NCI-H1417 treated with DMSO at 0.1 percent for 48 hours (cell line): ENCODE measurements at regions not wholly inside any gene's neighbourhood (a gene's known extent, or its start where the extent isn't known, plus 50 kb on each side); places are given as distances from the start of the nearest gene placed in this dataset.

Source experiments
- DNase-seq: peaks from one replicate; lab custom pipeline; 2025; lab: John Stamatoyannopoulos, UW

DNA sequence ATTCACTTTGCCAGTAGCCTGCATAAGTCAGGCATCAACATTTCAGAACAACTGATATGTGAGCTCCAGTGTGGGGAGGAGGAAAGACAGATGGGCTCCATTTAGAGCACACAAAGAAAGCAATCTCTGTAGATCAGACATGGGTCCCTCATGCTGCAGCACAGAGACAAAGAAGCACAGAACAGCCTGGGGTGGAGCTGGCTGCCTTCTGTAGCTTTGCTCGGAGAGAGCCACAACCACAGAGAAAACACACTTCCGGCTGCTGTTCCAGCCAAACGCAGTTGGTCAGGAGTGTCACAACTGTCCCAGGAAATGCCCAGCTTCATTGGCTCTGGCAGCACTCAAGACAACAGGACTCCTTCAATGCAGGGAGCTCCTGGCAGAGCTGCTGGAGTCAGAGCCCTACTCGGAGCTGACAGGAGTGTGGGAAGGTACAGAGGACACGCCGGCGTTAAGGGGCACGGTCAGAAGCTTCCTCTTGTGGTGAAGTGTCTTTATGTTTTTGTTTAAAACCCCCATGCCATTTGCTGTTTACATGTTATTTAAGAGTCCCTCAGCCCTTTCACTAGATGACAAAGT is 494.4 kb downstream of the TCERG1L start:
- DNase-seq, result no peak

DNA sequence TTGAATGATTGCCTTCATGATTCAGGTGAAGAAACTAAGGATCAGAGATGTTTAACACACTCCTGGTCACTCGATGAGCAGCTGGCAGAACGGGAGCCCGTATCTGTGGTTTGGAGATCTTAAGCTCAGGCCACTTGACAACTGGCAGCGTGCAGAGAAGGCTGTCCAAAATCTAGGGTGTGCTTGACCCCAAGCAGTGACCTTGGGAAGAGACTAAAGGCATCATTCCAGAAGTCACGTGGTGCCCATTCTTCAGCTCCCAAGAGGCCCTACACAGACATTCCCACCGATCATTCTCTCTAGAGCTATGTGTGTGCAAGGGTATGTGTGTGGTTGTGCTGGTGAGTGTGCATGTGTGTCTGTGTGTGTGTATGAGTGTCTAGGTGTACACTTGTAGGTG is 493.8 kb downstream of the TCERG1L start:
- no peak for DNase-seq

DNA sequence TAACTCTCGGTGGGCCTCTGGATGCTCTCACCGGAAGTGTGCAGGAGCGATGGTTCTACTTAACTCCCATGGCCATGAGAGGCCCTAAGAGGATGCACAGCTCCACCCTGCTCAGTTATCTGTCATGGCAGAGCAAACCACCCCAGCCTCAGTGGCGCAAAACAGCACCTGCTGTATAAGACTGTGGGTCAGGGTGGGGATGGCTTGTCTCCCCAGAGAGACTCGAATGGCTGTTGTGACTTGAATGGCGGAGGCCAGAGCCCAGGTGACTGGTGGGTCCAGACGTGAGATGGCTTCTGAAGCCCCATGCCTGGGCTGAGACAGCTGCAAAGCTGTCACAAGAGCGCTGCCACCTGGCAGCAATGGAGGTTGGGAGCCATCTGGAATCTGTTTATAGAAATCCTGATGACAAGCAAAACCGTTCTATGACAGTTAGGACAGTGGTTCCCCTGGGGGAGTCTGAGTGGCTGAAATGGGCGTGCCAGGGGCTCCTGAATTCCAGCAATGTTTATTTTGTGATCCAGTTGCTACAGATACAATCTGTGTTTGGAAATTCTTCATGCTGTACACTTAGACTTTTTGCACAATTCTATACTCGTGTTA is 490.5 kb downstream of the TCERG1L start:
- DNase-seq, result no peak

DNA sequence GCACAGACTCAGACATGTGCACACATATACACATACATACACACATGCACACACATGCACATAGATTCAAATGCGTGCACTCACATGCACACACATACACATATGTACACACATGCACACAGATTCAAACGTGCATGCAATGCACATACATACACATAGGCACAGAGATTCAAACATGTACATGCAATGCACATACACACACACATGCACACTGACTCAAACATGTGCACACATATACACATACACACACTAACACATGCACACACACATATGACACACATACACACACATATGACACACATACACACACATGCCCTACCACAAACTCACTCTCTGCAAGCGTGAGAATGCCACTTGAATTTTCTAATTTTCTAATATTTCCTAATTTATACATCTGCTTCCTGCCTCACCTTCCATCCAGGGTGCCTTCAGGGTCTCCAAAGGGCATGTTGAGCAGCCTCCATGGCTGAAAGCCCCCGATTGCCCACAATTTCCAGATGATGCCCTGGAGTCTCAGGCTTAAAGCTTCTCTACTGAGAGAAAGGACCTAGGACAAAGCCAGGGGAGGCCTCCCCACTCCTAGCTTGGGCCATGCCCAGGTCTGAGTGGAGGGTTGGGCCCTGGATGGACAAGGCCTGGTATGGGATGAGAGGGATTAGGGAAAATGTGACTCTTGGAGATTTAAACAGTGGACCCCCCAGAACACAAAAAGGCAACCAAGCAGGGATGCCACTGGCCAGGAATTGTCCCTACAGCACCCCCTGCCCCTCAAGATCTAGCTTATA is 487.1 kb downstream of the TCERG1L start:
- no peak for DNase-seq

DNA sequence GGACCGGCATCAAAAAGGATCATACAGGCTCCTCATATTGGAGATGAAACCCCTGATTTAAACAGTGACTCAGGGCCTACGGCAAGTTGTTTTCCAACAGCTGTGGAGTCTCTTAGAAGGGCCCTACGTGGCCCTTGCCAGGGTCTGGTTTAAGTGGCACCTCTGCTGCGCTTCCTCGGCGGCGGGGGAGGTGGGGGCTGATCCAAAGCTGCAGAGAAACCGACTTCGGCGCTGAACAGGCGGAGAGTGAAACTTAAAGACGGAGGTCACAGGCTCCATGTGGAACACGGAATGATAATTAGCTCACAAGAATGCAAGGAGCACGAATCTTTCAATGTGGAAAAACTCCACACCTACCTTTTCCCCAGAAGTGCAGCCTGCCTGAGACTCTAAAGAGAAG is 477.9 kb downstream of the TCERG1L start:
- DNase-seq, result no peak

DNA sequence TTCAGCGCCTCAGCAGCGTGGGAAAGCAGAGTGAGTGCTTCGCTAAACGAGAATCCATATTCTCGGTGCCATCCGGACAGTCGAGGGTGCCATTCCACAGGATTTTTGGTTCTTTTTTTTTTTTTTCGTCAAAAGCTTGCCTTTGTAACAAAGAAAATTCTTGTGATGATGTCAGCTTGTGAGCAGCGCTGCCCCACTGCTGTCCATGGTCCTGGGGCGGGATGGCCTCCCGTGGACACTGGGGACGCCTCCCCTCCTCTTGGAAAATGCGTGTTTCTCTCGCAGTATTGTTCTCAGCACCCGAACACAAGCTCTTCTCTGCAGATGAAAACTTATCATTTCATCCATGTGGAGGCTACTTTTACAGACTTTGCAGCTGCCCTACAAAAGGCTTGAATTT is 477.4 kb downstream of the TCERG1L start:
- DNase-seq, result no peak

DNA sequence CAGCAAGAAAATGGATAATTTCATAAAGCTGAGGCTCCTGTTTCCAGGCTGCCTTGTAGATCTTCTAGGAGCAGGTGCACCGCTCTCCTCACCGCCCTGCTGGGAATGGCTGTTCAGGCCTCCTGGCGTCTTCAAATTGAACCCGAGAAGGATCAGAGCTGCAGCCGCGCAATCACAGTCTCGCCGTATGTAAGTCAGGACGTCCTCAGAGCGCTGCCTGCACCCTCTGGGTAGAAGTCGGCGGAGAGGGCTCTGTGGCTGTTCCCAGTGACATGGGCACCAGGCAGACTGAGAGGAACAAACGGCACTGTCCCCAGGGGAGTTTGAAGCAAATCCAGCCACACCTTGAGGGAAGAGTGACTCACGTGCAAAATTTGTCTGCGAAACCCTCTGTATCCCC is 476.9 kb downstream of the TCERG1L start:
- DNase-seq, result no peak

DNA sequence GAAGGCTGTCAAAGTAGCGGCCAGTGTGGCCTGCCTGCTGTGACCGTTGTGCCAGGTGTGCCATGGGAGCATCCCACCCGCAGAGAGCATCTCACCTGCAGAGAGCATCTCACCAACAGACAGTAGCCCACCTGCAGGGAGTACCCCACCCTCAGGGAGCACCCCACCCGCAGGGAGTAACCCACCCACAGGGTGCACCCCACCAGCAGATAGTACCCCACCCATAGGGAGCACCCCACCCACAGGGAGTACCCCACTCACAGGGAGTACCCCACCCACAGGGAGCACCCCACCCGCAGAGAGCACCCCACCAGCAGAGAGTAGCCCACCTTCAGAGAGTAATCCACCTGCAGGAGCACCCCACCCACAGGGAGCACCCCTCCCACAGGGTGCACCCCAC is 476.5 kb downstream of the TCERG1L start:
- DNase-seq, result no peak

DNA sequence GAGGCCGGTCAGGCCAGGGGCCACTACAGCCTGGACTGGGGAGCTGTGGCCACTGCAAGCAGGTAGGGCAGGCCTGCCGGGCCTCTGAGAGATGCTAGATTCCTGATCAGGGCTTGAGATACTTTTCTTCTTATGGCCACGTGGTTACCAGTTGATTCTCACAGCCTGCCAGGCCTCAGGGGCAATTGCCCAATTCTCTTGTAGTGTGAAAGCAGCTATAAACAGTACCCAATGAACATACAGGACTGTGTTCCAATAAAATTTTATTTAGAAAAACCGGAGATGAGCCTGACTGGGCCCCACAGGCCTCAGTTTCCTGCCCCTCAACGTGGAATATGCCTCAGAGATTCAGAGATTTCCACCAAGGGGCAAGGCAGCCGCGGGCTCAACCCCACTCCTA is 475.2 kb downstream of the TCERG1L start:
- no peak for DNase-seq

DNA sequence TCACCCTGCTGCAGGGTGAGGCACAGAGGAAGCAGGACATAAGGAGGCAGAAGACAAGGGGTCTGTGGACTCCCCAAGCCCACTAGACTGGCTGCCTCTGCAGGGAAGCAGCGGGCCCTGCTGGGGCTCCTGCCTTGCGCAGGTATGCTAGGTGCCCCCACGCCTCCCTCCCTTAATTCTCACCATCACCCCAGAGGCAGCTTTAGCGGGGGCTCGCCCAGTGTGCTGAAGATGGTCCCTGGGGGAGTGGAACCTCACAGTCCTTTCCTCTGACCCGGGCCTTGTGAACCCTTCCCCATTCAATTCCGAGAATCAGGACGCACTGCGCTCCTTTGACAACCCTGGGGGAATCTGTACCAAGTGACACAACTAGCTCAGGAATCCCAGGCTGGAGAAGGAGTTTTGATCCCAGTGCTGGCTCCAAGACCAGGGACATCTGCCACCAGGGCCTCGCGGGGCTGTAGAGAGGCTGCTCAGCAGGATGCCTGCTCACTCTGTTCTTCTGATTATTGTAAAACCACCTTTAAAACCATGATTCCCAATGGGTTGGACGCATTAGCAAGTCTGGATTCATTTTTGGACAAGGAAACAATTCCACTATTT is 468.4 kb downstream of the TCERG1L start:
- no peak for DNase-seq

DNA sequence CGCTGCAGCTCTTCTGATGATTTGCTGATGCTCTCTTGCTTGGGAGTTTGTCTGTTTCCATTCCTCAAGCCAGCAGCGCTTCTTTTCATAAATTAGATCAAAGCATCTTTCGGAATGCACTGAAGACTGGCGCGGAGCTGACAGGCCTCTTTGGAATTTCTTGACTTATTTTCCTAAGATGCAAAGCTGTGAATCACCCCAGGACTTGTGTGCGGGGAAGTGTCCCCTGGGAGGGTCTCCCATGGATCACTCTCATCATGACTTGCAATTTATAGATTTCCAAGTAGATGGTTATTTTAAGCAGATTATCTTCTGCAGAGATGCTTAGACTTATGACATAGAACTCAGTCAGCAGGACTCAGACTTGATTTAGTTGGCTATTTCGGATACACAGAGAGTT is 467.2 kb downstream of the TCERG1L start:
- no peak for DNase-seq

DNA sequence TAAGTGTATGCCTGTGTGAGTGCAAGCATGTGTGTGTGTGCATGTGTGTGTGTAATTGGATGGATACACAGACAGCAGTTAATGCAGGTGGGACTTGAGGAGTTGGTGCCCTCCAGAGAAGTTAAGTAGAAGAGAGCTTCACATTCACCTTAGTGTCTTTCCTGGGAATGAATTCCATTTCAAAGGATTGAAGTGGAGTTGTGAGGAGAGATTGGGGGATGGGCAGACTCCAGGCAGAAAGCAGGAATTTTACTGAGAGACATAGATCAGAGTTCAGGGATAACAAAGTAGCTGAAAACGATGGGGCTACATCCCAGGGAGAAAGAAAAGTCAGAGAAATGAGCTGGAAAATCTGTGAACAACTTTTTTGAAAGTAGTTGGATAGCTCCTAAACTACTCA is 464.4 kb downstream of the TCERG1L start:
- DNase-seq, result no peak

DNA sequence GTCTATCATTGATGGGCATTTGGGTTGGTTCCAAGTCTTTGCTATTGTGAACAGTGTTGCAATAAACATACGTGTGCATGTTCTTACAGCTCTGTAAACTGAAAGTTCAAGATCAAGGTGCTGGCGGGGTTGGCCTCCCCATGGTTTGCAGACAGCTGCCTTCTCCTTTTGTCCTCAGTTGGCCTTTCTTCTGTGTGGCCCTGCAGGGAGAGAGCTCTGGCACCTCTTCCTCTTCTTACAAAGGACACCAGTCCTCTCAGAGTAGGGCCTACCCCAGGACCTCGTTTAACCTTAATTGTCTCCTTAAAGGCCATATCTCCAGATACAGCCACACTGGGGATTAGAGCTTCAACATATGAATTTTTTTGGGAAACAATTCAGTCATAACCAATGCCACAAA is 462.7 kb downstream of the TCERG1L start:
- no peak for DNase-seq

DNA sequence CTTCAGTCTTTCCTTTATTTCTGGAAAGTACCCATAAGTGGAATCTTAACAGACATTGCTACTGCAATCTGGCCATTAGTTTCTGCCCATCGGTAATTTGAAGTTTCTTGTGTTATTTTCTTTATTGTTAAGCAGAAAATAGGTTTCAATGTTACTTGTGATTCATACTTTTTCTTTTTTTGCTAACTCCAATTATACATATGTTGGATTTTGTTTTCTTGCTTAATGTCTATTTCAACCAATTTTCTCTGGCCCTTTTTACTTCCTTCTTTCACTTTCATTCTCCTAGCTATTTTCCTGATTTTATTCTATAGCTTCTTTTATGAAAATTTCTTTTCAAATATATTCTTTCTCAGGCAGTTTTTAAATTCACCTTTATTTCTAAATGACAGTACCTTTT is 457.4 kb downstream of the TCERG1L start:
- DNase-seq, result no peak

DNA sequence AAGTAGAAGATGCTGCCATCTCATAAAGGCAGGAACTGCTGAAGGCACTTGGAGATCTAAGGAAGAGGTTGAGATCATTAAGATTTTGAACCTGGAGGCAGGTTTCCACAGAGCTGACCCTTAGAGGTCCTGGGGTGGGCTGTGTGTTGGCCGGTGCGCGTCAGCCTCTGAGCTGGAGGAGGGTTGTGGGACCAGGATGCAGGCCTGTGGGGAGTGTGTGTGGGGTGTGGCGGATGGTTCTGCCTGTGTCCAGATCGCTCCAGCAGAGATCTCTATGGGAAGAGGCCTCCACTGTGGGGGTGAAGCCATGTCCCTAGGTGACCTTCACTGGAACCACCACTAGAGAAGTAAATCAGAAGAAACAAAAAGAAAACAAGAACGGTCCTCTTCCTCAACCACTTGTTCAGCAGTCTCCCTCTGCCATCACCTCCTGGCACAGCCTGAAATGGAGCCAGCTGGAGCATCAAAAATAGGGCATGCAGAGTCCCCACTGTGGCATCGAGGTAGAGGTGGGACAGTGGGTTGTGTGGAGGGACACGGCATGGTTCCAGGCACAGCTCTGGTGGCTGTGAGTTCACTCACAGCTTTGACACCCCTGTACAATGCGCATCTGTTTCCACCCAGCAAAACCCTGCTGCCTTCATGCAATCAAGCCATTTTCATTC is 453.8 kb downstream of the TCERG1L start:
- DNase-seq, result no peak

DNA sequence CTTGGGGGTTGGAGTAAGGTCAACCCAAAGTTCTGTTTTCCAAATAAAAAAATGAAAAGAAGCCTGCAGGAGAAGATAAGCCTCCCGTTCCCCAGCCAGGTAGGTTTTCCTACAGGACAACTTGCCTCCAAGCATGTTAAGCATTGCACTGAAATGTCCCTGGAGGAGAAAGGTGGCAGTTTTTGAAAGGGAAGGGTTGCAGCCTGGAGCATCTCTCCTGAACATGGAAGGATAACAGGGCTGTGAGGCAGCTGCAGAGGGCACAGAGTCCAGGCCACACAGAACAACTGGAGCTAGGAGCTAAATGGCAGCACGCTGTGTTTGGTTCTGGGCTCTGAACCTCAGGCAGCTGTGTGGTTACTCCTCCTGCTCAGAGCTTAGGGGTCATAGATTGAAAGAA is 452.9 kb downstream of the TCERG1L start:
- DNase-seq, result no peak

DNA sequence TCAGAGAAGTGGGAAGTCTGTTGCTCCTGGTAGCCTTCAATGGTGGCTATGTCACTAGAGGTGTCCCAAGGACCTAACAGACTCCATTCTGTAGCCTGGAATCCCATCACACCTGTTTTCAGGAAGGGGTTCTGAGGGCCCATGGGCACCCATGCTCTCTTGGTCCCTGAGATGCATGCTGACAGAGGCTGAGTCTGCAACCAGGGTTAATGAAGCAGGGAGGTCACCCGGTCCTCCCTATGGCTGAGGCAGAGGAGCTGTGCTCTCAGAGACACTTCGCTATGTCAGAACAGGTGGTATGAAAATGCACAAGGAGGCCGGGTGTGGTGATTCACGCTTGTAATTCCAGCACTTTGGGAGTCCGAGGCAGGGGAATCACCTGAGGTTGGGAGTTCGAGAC is 452.1 kb downstream of the TCERG1L start:
- DNase-seq, result no peak

DNA sequence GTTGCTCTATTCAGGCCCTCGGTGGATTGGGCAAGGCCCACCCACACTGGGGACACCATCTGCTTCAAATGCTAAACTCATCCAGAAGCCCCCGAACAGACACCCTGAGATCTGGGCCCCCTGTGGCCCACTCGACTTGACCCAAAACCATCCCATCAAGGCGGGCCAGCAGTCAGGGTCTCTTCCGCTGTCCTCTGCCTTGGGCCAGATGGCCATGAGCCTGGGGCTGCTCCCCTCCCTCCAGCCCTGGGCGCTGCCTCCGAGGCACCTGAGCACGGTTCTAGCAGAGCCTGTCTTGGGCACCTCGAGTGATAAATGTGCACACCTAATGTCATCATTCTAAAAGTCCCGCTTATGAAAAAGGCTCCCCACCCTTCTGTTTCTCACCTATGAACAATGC is 449.4 kb downstream of the TCERG1L start:
- no peak for DNase-seq

DNA sequence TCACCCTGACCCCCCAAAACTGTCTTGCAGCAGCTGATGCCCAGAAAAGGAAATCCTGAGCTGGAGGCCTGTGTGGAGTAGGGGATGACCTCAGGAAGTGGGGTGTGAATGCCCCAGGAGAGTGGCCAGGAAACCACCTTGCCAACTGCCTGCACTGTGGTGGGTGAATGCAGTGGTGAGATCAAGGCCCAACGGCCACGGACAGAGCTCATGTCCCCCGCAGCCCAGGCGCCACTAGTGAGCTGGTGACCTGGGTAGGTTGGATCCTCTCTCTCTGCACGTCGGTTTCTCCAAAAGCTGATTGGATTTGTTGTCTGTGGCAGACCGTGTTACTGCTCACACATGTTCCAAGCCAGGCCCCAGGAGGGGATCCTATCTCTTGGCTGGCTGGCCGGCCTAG is 448.9 kb downstream of the TCERG1L start:
- no peak for DNase-seq

DNA sequence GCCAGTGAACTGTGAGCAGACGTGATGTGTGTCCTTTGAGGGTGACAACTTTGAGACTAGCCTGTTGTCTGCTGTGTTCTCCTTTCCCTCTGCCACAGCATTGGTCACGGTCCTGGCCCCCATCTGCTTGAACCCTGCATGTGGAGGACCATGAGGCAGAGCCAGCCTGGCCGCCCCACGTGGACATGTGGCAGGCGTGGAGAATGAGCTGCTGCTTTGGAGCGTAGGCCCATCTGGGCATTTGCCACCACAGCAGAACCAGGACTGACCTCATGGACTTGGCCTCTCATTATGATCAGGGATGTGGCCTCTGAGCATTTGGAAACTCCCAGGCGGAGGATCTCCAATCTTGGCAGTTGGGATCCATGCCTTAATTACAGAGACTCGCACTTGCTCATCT is 448.5 kb downstream of the TCERG1L start:
- DNase-seq, result no peak

DNA sequence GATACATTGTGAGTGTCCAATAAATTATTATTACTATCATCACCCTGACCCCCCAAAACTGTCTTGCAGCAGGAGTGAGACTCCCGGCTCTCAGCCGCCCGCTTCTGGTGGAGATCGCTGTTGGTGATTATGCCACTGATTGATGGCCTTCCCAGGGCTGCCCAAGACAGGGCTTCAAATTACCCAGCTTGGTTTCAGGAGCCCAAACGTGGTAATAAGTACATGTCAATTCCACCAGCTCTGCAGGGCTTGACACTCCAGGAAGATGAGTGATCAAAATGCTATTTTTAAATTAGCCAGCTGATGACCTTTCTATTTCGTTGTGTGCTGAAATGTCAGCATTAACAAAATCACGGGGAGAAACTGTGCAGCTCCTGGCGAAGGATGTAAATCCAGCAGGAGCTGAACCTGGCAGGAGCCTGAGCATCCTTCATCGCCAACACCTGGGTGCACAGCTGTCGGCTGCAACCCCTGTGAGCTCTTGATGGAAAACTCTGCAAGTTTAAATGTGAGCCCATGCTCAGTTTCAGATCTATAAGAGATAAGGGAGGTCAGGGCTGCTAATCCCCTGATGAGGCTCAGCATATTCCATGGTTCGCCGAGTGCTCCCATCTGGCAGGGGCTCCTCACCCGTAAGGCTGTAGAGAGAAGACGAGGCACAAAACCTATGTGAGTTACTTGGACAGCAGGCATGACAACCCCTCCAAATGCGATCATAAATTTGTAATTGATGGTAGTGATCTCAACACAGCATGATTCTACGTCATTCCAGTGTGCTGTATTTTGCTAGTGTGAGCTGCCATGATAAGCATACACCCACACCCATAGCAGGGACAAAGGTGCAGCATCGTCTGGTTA is 446.3 kb downstream of the TCERG1L start:
- no peak for DNase-seq

DNA sequence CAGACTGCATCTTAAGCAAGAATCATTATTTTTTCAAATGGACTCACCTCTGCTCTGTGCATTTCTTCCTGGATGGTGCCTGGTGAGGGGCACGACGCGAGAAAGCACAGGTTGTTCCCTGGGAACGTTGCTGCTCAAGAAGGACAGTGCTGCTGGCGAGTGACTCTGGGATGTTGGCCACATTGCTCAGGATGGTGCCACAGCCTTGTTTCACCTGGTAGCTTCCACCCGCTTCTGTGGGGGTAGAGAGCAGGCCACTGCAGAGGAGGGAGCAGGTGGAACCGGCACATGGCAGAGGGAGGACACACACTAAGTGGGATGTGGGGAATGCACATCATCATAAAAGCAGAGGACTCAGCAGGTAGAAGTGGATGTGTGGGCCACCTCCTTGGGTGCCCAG is 444.7 kb downstream of the TCERG1L start:
- no peak for DNase-seq
